Stimulated activated CD4-positive, alpha-beta T cell treated with anti-CD3 and anti-CD28 coated beads, TNF-alpha, amount 100 ng/mL, for 48 hours (primary cell): ENCODE measurements at regions not wholly inside any gene's neighbourhood (a gene's known extent, or its start where the extent isn't known, plus 50 kb on each side); places are given as distances from the start of the nearest gene placed in this dataset.

ENCODE experiments used
- DNase-seq, 3 donors: peaks; one replicate each; pipeline ENCODE4 v3.0.0-alpha.2; 2020; ENCODE audit warnings: low read depth in 3 of 3

DNA sequence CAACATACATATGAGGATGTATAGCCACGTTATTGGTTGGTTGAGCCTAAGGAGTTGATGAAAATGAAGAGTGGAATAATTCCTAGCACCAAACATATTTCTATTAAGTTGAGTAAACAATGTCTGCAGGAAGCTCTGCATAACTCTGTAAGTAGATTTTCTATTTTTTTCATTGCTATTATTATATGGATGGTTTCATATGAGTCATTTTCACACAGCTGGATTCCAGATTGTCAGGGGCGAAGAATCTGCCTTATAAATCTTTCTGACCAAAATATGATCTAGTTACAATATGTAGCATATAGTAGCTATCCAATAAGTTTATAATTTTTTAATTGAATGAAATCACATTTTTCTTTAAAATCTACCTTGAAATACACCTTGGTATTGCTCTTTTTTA is 468.0 kb upstream of the PKDCC start:
- no peak for DNase-seq

DNA sequence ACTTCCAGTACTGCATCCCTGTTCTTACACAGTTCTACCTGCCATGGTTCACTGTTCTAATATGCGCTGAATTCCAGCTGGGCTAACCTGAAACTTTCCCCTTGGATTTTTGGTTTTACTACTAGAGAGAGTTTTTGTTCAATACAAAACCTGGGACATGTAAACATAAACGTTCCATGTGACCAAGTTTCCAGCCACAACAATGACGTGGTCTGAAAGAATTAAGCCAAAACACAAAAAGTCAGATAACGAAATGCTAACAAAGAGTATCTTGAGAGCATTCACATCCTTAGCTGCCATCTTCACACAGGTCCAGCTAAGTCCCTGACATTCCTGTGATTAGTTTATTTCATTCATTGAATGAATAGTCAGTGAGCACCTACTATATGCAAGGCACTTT is 467.0 kb upstream of the PKDCC start:
- no peak for DNase-seq

DNA sequence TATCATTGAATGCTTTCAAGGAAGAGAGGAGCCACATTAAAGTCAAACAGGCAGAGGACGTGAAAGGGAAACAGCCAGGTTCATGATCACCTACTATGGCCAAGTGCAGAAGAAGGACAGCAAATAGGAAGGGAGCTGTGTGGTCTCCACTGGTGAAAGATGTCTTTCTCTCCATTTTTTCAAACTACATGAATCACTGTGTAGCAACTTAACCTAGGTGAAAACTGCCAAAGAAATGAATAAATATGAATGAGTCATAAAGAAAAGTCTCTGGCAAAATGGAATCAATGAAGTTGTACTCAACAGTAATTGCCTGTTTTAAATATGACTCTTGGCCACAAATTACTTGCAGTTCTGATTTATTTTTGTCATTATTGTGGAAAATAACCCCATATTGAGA is 452.6 kb upstream of the PKDCC start:
- DNase-seq, result no peak

DNA sequence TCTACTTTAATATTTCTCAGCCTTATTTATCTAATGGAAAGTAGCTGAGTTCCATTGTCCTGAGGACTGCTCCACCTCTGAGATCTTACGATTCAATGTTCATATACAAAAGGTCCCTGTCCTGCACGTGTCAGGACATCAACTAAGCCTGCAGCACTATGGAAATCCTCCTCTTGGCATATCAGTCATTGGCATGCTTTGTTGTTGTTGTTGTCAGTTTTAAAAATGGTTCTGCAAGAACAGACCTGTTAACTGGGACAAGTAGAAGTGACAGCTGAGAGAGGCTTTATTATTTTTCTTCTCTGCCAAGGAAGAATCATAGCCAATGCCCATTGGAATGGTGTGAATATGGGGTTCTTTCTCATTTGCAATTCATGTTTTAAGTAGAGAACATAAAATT is 450.1 kb upstream of the PKDCC start:
- DNase-seq, result no peak

DNA sequence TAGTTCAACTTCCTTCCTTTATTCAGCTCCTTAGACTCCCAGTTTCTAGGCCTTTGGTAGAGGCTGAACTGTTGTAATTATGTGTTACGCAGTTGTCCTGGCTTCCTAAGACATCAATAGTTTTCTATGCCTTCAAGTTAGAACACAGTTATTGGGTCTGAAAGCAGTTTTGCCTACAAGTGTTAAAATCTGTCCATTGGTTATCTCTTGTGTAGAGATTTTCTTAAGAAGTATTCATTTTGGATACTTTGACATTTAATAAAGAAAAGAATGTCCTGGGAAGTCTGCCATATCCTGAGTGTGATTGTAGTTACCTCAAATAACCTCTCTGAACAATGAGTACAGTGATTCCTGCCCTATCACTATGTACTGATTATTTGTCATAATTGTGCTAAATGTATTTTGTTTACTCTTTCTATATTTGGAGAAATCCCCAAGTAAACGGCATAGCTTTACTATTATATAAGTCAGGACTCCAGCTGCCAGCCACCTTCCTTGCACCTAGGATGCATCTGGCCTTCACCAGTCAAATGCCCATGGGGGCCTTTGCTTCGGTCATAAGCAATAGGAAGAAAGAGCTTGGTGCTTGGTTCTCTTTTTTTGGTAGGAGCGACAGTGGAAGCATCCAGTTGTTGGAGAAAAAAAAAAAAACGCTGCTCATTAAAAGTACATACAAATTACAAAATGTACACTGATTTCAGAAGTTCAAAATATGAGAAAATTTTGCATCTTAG is 449.5 kb upstream of the PKDCC start:
- DNase-seq, result no peak

DNA sequence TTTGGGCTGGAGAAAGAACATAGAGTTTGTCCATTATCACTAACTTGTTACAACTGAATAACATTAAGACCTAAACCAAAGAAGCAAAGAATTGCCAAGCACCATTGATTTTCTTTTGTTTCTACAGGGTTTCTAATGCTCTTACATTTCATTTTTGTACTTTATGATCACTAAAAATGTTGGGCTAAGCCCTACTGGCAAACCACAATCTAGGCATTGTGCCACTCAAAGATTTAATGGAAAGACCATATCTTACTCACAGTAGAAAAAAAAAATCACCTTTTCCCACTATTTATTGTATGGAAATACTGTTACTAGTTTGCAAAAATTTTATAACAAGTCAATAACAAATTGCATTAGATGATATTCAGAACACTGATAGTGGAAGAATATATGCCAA is 447.4 kb upstream of the PKDCC start:
- DNase-seq, result no peak

DNA sequence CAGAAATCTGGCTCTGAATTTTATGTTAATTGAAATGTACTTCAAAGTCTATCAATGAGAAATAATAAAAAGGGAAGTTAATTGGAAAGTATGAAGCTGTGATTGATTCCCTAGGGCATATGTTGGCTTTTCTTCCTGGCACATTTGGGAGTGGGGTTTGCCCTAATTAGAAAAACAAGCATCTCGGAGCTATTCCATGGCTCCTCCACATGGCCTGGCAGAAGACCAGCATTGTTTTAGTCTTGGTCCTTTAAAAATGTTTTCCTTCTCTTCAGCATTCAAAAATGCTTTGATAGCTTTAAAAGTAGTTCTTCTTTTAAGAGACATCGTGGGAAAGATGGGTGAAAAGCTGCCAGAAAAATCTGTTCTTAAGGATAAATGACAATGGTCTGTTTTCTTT is 445.5 kb upstream of the PKDCC start:
- no peak for DNase-seq

DNA sequence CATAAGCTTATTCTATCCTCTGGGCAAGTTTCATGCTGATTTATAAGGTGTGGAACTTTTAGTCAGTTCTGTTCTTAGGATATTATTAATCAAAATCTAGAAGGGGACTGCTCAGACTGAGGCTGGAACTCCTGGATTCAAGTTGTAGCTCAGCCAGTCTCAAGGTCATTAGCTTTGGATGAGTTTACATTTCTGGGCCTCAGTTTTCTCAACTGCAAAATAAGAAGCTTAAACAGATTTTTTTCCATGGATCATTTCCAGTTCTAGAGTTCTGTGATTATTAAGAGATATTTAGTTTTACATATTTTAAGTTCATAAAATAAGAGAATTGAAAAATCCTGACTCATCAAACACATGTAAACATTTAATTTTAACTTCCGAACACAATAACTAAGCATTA is 442.5 kb upstream of the PKDCC start:
- DNase-seq, result no peak

DNA sequence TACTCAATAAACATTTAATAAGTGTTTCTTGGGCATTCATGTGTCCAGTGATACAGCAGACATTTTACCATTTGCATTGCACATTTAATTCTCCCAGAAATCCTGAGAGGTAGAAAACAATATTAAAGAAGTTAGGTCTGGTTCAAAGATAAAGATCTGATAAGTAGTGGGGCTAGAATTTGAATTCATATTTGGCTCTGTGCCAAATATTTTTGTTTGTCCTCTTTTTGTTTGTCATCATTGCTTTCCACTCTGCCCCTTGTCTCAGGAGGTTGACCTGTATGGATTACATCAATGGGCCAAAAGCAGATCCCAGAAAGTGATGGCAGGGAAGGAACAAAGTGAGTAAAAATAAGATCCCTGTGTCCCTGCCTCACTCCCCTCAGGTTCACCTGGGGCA is 441.9 kb upstream of the PKDCC start:
- DNase-seq, result no peak

DNA sequence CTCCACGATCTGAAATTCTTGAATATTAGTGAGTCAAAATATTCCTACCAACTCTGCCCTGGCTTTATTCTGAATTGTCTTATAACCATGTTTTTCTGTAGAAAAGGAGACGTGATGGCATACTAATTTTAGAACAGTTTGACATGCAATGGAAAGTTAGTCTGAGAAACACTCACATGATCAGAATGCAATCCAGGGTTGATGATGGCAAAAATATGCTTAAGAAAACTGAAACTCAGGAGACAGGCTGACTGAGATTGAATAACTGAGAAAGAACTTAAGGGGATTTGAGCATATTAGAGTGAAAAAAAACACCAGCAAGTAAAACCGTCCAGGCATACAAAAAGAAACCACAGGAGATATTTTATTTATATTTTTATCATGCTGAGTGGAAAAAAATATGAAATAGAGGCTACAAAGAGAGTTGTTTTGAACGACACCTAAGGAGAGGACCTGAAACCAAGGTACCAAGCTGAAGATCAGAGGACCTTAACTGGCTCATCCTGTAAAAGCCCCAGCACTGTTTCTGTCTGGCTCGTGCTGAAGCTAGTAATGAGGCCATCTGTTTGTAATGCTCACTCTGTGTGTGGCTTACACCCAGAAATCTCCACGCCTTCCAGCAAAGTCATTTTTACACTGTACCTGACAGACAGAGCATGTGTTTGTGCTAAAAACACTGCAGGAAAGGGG is 437.2 kb upstream of the PKDCC start:
- no peak for DNase-seq

DNA sequence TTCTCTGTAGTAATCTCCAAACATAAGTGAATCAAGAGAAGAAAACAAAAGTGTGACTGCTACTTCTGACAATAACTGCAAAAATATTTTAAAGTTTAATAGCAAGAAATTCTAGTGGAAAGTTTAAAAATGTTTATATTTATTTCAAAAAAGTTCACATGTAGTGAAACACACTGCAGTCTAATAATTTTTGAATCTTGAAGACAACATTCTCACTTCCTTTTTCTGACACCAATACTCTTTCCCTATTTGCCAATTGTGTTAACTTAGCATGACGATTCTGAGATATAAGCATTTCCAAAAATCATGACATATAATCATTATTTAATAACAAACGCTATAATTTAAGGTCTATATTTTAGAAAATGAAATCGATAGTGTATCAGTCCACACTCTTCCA is 429.1 kb upstream of the PKDCC start:
- no peak for DNase-seq

DNA sequence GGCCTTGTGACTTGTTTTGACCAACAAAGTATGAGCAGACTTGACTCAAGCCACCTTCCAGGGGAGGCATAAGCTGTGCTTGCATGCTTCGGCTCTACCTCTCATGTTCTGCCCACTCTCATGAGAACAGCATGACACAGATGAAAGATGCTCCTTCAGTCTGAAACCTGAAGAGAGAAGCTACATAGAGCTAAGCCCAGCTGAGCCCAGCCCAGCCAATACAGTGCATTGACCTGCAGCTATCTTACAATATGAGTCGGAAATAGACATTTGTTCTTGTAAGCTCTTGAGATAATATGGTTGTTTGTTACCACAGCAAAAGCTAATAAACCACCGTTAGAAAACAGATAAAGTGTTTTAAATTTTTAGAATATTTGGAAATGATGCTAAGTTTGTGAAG is 426.7 kb upstream of the PKDCC start:
- no peak for DNase-seq

DNA sequence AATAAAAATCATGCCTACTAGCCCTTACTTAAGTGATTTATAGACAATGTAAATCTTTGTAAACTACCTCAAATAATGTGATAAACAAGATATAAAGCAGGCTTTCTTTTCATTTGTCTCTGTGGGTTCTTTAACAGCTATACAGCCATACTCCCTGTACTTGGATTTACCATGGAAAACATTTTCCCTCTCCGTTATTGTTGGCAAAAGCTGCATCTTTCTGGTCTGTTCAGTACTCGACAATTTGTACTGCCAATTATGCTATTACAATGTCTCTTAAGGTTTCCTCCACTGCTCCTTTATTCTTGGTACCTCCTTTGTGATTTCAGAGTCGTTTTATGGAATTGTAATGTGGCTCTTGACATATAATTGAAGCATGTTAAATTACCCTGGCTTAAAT is 426.3 kb upstream of the PKDCC start:
- DNase-seq, result no peak

DNA sequence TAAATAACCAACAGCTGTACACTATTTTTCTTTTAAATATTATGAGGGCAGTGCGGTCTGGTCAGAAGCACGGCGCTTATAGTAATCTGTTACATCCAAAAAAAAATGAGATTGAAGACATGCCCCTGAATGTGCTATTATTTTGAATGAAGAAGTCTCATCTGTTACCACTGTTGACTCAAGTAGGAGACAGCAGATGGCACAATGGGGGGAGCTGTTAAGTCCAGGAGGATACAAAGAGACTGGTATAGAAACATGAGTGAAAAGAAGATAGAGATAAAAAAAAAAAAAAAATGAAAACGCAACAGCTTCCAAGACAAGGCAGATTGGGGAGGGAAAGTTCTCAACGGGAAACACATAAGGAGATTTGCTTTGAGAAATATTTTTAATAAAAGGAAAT is 425.5 kb upstream of the PKDCC start:
- DNase-seq, result no peak

DNA sequence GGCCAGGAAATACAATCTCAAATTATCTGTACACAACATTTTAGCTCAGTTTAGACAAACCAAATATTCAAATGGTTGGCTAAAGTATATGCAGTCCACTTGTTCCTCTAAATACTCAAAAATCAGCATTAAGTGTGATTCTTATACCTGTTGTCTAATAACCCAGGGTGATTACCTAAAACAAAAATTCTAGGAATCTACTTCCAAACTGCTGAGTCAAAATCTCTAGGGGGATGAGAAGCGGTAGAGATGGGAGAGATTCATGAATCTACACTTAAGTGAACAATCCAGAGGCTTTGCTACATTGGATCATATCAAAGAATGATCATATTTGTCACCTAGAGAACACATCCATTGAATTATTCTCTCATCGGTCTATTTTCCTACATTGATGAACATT is 420.9 kb upstream of the PKDCC start:
- no peak for DNase-seq

DNA sequence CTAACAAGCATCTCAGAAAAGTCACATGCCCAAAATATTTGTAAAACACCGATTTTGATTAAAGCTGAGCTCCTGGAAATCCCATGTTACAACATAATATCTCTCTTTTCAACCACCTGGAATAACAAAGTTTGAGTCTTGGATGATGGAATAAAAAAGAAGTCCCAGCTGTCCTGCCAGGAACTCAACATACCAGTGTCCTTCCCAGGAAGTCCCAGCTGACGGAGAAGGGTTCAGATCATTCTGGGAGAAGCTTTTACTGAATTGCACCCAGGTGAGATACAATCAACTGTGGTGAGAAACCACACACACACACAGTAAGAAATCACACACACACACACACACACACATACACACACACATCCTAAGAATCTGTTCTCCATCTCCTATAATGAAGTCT is 413.1 kb upstream of the PKDCC start:
- no peak for DNase-seq

DNA sequence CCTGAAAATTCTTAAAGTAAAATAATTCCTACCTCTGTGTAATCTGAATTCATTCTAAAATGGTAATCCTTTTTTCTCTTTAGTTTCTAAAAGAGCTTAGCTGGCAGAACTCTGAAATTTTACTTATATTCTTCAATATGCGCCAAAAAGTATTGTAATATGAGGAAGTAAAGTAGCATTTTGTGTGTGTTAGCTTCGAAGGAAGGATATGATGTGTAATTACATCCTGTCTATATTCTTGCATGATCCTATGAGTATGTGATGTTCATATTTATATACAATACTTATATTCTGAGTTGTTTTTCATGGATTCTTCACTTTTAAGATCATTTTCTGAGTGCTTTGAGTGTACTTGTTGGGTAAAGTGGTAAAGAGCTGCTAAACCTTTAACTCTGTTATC is 402.9 kb upstream of the PKDCC start:
- no peak for DNase-seq

DNA sequence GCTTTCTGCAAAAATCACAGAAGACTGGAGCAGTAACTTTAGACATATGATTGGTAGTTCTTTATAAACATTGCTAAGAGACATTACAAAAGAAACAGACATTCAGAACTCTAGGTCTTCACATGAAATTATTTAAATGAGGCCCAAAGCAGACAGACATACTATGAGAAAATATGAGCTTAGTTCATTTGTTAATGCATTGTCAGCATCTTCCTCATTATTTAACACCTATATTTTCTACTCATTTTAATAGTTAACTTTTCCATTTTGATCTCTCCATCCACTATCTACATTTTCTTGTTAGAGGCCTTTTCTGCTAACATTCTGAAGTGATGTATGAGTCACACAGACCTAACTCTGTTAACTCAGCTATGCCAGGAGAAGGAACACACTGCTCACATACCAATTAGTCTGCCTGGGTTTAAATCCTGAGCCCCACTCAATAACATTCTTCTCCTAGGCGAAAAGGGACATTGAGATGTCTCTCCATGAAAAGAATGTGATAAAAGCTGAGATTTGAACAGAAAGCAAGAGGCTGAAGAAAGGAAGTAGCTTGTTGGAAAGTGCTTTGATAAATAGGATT is 400.3 kb upstream of the PKDCC start:
- DNase-seq, result no peak

DNA sequence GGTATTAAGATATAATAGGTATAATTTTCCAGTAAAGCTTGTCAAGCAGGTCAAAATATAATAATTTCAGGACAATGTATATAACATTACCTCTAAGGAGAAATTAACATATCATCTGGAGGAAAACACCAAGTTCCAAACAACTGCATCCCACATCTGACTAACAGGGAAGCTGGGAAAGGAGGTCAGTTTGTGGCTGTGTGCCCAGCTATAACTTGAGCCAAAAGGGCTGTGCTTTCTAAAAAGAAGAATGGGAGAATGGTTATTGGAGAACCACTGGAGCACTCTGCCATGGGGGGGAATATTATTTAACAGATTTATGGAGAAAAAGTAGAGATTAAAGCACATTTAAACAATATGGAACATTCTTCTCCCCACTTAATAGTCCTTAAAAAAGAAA is 390.6 kb upstream of the PKDCC start:
- no peak for DNase-seq

DNA sequence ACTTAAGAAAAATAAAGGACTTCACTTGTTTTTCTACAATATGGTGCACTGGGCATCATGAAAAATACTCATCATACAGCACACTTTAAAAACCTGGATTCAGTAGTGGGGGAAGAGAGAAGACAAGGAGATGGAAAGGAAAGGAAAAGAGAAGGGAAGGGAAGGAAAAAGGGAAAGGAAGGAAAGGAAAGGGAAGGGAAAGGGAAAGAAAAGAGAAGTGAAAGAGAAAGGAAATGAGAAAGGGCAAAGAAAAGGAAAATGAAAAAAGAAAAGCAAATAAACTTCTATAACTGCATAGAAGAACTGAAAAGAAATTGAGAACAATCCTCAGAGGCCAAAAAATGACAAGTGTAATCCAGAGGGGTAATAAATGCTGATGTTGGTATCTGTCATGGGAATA is 388.1 kb upstream of the PKDCC start:
- DNase-seq, result no peak

DNA sequence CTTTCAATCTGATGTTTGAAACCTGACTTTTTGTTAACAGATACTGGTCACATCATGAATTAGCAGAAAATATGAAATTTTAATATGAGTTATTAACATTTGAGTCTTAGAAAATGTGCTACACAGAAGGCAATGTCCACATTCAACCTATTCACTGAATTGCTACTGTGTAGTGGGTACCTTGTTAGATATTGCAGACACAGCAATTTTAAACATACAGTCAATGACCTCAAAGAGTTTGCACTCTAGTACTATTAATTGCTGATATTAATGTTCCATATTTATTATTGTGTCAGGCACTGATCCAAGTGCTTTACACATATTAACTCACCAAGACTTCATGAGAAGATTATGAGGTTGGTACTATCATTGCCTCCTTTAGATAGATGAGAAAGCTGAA is 385.4 kb upstream of the PKDCC start:
- DNase-seq, result no peak

DNA sequence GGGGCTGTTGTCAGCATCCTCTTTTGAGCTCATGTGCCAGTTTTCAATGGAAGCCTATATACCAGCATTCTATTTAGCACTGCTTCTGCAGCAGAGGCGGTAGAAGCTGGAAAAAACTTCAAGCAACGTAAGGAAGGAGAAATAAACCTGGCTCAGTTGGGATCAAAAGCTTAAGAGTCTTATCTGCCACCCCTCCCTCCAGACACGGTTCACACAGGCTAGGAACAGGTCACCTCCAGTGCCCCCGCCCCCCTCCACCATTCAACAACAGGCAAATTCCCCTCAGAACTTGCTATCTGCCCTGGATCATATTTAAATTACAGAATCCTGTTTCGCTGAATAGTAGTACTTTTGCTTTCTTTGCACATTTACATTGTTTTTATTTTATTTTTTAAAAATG is 384.8 kb upstream of the PKDCC start:
- no peak for DNase-seq

DNA sequence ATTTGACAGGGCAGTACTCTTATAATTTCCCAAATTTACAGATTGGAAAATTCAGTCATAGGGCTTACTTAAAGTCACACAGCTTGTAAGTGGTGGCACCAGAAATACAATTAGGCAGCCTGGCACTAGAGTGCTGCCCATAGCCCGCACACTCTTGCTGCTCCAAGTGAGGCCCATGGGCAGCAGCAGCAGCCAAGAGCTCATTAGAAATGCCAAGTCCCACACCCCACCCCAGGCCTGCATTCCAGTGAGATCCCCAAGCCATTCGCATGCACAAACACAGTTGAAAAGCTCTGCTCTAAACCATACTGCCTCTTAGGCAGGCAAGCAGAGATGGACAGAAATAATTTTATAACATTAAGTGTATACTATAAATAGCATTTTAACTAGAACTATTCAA is 379.3 kb upstream of the PKDCC start:
- no peak for DNase-seq

DNA sequence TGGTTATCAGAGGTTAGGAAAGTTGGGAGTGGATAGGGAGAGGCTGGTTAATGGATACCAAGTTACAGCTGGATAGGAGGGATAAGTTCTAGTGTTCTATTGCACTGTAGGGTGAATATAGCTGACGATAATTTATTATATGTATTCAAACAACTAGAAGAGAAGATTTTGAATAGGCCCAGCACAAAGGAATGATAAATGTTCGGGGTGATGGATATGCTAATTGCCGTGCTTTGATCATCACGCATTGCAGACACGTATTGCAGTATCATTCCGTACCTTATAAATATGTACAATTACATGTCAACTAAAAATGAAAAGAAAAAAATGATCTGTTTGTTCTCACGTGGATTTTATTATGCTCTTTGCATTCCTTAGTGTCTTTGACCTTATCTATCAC is 369.2 kb upstream of the PKDCC start:
- no peak for DNase-seq
